ENCODE measurements at regions not wholly inside any gene's neighbourhood (a gene's known extent, or its start where the extent isn't known, plus 50 kb on each side); places are given as distances from the start of the nearest gene placed in this dataset.
A peak's percentile ranks its signal among the peaks of the same experiment; 100 is the strongest.

- no peak for DNase-seq (ENCODE audit: low read depth)
These were observed 62.7 kb upstream of the MAPRE2 start for GRCh38 chr18:34978533-34978893.

- DNase-seq (ENCODE audit: low read depth), result peak; percentile 46
These were observed 62.1 kb upstream of the MAPRE2 start for GRCh38 chr18:34978953-34979608.

GRCh38 chr18:34981487-34981886 lies 59.7 kb upstream of the MAPRE2 start:
- DNase-seq (ENCODE audit: low read depth), result no peak

GRCh38 chr18:34985963-34986362 lies 55.2 kb upstream of the MAPRE2 start:
- DNase-seq (ENCODE audit: low read depth), result no peak

GRCh38 chr18:34990597-34990996 lies 50.6 kb upstream of the MAPRE2 start:
- DNase-seq (ENCODE audit: low read depth), result no peak

GRCh38 chr18:34991152-34991551 lies 50.1 kb upstream of the MAPRE2 start:
- DNase-seq (ENCODE audit: low read depth), result no peak
